Left lung (tissue), 4 donors: ENCODE measurements at regions not wholly inside any gene's neighbourhood (a gene's known extent, or its start where the extent isn't known, plus 50 kb on each side); places are given as distances from the start of the nearest gene placed in this dataset.

Experiments used
- ATAC-seq: fragments of 200-7000 bp; cut with Tn5 transposase; one replicate; pipeline ENCODE4 v1.9.1; 2020; ENCODE audit warnings: moderate library complexity
- DNase-seq, 4 donors: peaks; one replicate each; pipeline ENCODE4 v3.0.0-alpha.2; 2013 to 2020
- H3K27ac ChIP-seq, 2 donors: fragments of 200-600 bp; sonication (generic) in 1 of 2; one replicate each; pipeline versions ENCODE4 v1.5.0 to v1.8.0; 2020 to 2021
- H3K27me3 ChIP-seq, 2 donors: fragments of 200-600 bp; sonication (generic) in 1 of 2; one replicate each; pipeline versions ENCODE4 v1.5.0 to v1.8.0; 2020 to 2021
- H3K36me3 ChIP-seq, 2 donors: fragments of 200-600 bp; sonication (generic) in 1 of 2; one replicate each; pipeline versions ENCODE4 v1.5.0 to v1.8.0; 2020 to 2021
- H3K4me1 ChIP-seq, 2 donors: fragments of 200-600 bp; one replicate each; pipeline ENCODE4 v1.8.0; 2021
- H3K4me3 ChIP-seq, 2 donors: fragments of 200-600 bp; sonication (generic) in 1 of 2; one replicate each; pipeline versions ENCODE4 v1.5.0 to v1.8.0; 2020 to 2021; ENCODE audit warnings: mild to moderate bottlenecking in 1 of 2
- H3K9me3 ChIP-seq, 2 donors: fragments of 200-600 bp; sonication (generic) in 1 of 2; one replicate each; pipeline versions ENCODE4 v1.5.0 to v1.8.0; 2020 to 2021
- intact Hi-C, 2 donors: fragments of 100-400 bp; cut with DNase I; formaldehyde crosslinking; loops; one replicate each; pipeline versions ENCODE4 v1.11.2 to v1.14.2; 2022
- TF ChIP-seq, protein P1 (sequence below), 2 donors: fragments of 200-600 bp; sonication (generic) in 1 of 2; IDR thresholded peaks; one replicate each; pipeline versions ENCODE4 v1.5.0 to v1.8.0; 2021; ENCODE audit warnings: antibody characterized with exemption in 2 of 2
- donor health status: DM: no; HTN: yes; CAD: no.
- donor health status: DM: no; HTN: no; CAD: no.

DNA sequence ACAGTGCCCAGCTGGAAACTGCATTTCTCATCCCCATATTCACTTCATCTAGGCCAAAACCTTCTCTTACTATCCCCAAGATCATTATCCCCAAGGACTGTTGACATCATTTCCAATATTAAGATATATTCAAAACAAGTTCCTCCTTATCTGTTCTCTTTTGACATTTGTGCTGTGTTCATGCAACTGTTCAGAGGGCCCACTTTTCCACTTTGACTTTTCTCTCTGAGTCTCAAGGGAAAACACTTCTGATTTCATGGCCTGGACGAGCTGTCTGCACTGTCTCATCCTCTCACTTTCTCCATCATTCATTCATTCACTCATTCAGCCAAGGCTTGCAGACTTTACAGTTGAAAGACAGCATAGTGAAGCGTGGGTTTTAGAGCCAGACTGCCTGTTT lies 173.7 kb upstream of the DAPK1 start:
- Histone ChIP-seq H3K27ac (no peak overlapping the region), H3K4me3 (no peak overlapping the region), H3K27me3 (no peaks in the 10 kb centered on the region), H3K36me3 (no peaks in the 10 kb centered on the region), H3K9me3 (no peaks in the 10 kb centered on the region), H3K4me1 (no peaks in the 10 kb centered on the region)
- intact Hi-C loops = loop anchor here in 1 of 2 donors (5.0 kb wide), 1 partner anchor 837 kb away; no protein-coding TSS in a partner anchor
- ATAC-seq (no peak), DNase-seq (no peak)
- TF ChIP-seq, protein P1, sequence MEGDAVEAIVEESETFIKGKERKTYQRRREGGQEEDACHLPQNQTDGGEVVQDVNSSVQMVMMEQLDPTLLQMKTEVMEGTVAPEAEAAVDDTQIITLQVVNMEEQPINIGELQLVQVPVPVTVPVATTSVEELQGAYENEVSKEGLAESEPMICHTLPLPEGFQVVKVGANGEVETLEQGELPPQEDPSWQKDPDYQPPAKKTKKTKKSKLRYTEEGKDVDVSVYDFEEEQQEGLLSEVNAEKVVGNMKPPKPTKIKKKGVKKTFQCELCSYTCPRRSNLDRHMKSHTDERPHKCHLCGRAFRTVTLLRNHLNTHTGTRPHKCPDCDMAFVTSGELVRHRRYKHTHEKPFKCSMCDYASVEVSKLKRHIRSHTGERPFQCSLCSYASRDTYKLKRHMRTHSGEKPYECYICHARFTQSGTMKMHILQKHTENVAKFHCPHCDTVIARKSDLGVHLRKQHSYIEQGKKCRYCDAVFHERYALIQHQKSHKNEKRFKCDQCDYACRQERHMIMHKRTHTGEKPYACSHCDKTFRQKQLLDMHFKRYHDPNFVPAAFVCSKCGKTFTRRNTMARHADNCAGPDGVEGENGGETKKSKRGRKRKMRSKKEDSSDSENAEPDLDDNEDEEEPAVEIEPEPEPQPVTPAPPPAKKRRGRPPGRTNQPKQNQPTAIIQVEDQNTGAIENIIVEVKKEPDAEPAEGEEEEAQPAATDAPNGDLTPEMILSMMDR (IDR thresholded peaks at IDR 0.05) = no peak

GRCh38 chr9:87324613-87325194 lies 173.0 kb upstream of the DAPK1 start:
- ATAC-seq (peak; percentile 89), DNase-seq (peak in 2 of 4 donors; percentile 56 to 72)
- TF ChIP-seq, protein P1 (IDR thresholded peaks at IDR 0.05) = peak; percentile 68 to 73
- no peaks in the 10 kb centered on the region for H3K27me3 ChIP-seq
- no peaks in the 10 kb centered on the region for H3K36me3 ChIP-seq
- intact Hi-C loops = loop anchor here in 1 of 2 donors (5.0 kb wide), 1 partner anchor 837 kb away; no protein-coding TSS in a partner anchor
- H3K9me3 ChIP-seq = no peaks in the 10 kb centered on the region
- no peaks in the 10 kb centered on the region for H3K4me1 ChIP-seq
- no peak overlapping the region for H3K27ac ChIP-seq
- H3K4me3 ChIP-seq = no peak overlapping the region

DNA sequence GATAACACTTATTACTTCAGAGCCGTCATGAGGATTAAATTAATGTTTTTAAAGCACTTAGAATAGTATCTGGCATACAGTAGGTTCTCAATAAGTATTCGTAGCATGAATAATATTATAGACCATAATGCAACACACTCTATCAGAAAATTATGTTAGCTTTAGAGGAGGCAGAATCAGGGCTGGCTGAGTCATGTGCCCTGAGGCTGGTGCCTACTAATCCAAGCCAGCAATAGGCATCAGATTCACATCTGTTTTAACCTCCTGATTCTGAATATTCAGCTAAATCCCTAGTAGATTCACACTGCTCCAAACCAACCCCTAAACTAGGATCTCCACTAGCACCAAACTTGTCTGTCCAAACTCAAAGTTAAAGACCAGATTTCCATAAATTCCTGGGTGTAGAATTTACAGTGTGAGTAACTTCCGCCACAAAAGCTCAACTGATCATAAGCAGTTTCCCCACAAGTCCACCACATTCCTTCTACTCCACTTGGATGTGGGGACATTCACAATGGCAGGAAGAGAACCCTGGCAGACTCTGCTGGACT lies 170.0 kb upstream of the DAPK1 start:
- TF ChIP-seq, protein P1 (IDR thresholded peaks at IDR 0.05) = no peak
- H3K27ac ChIP-seq = no peak overlapping the region
- no peak overlapping the region for H3K4me3 ChIP-seq
- H3K27me3 ChIP-seq = no peaks in the 10 kb centered on the region
- H3K4me1 ChIP-seq = no peaks in the 10 kb centered on the region
- DNase-seq (no peak), ATAC-seq (no peak)
- intact Hi-C loops = no loop called here
- H3K9me3 ChIP-seq = peaks cover 0 to 17% of the 10 kb centered on the region in 2 donors
- no peaks in the 10 kb centered on the region for H3K36me3 ChIP-seq

GRCh38 chr9:87333802-87334201 lies 163.9 kb upstream of the DAPK1 start:
- Histone ChIP-seq H3K27ac (no peak overlapping the region), H3K4me1 (peaks cover 0 to 11% of the 10 kb centered on the region in 2 donors), H3K4me3 (no peak overlapping the region), H3K9me3 (peaks cover 0 to 17% of the 10 kb centered on the region in 2 donors), H3K27me3 (peaks cover 0 to 20% of the 10 kb centered on the region in 2 donors), H3K36me3 (no peaks in the 10 kb centered on the region)
- TF ChIP-seq, protein P1 (IDR thresholded peaks at IDR 0.05) = no peak
- intact Hi-C loops = no loop called here
- no peak for DNase-seq
- ATAC-seq = no peak

GRCh38 chr9:87334366-87334765 lies 163.3 kb upstream of the DAPK1 start:
- Histone ChIP-seq H3K9me3 (peaks cover 0 to 17% of the 10 kb centered on the region in 2 donors), H3K4me1 (peaks cover 0 to 11% of the 10 kb centered on the region in 2 donors), H3K27ac (no peak overlapping the region), H3K4me3 (no peak overlapping the region), H3K36me3 (no peaks in the 10 kb centered on the region), H3K27me3 (peaks cover 0 to 21% of the 10 kb centered on the region in 2 donors)
- TF ChIP-seq, protein P1 (IDR thresholded peaks at IDR 0.05) = no peak
- intact Hi-C loops = no loop called here
- DNase-seq (no peak), ATAC-seq (no peak)
